ENCODE measurements at regions not wholly inside any gene's neighbourhood (a gene's known extent, or its start where the extent isn't known, plus 50 kb on each side); places are given as distances from the start of the nearest gene placed in this dataset.

GRCh38 chr10:130636313-130636930 lies 500.2 kb downstream of the GLRX3 start:
- no peaks in the 10 kb centered on the region for H3K79me2 ChIP-seq (ENCODE audit: low read length)
- H3K27ac ChIP-seq (ENCODE audit: low read length): no peak overlapping the region
- no peak overlapping the region for H3K9ac ChIP-seq (ENCODE audit: low read length)
- DNase-seq (no peak), ATAC-seq (no peak)
- no peak overlapping the region for H2AFZ ChIP-seq (ENCODE audit: low read length)
- no peak overlapping the region for H3K4me2 ChIP-seq (ENCODE audit: low read length)
- BruUV-seq (replicated peaks): no TSS peak
- H3K9me2 ChIP-seq (replicated peaks; ENCODE audit: low read length): no peaks in the 10 kb centered on the region
- no peaks in the 10 kb centered on the region for H3K27me3 ChIP-seq (ENCODE audit: low read length)
- H3F3A ChIP-seq (ENCODE audit: low read length, unreplicated experiment): no peaks in the 10 kb centered on the region
- H3K4me3 ChIP-seq (ENCODE audit: low read length): no peak overlapping the region
- no peaks in the 10 kb centered on the region for H4K20me1 ChIP-seq (ENCODE audit: low read length)
- H3K36me3 ChIP-seq (ENCODE audit: low read depth, low read length): no peaks in the 10 kb centered on the region
- ChIA-PET POLR2A (ENCODE audit: unreplicated experiment) (no interaction called here), CTCF (no interaction called here)
- no peaks in the 10 kb centered on the region for H3K4me1 ChIP-seq (ENCODE audit: insufficient read depth, low read length)
- H3K9me3 ChIP-seq (ENCODE audit: low read length): no peaks in the 10 kb centered on the region
- intact Hi-C loops (cut with micrococcal nuclease): no loop called here
- TF ChIP-seq EZH2 (IDR thresholded peaks at IDR 0.05; ENCODE audit: low read length, unreplicated experiment): no peak
- TF ChIP-seq, protein P1, sequence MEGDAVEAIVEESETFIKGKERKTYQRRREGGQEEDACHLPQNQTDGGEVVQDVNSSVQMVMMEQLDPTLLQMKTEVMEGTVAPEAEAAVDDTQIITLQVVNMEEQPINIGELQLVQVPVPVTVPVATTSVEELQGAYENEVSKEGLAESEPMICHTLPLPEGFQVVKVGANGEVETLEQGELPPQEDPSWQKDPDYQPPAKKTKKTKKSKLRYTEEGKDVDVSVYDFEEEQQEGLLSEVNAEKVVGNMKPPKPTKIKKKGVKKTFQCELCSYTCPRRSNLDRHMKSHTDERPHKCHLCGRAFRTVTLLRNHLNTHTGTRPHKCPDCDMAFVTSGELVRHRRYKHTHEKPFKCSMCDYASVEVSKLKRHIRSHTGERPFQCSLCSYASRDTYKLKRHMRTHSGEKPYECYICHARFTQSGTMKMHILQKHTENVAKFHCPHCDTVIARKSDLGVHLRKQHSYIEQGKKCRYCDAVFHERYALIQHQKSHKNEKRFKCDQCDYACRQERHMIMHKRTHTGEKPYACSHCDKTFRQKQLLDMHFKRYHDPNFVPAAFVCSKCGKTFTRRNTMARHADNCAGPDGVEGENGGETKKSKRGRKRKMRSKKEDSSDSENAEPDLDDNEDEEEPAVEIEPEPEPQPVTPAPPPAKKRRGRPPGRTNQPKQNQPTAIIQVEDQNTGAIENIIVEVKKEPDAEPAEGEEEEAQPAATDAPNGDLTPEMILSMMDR (conservative IDR thresholded peaks at IDR 0.05; ENCODE audit: low read depth, low read length): no peak
- no peak for TF ChIP-seq EZH2phosphoT487 (IDR thresholded peaks at IDR 0.05; ENCODE audit: borderline replicate concordance, low read length)

DNA sequence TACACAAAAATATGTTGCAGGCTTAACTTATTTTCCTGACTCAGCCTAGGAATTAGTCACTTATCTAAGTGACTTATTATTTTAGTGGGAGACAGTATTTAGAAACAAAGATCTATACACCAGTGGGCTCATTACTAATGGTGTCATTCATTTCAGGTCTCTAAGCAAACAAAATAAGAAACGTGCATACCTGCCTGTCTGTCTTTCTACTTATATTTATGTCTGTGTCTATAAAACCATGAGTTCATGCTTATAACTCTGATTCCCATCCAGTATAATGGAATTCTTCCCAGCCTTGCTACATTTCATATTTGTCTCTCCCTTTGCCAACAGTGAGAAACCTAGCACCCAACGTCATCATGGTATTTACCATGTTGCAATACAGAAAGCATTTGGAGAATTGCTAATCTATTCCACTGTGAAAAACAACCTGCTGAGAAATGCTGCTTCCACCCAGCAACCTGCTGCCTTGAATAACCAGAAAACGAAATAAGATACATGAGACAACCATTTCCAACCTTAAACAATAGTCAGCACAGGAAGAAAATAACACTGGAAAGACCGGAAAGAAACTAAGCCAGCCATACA lies 501.0 kb downstream of the GLRX3 start:
- Histone ChIP-seq H3K27ac (ENCODE audit: low read length) (no peak overlapping the region), H3K4me2 (ENCODE audit: low read length) (no peak overlapping the region), H4K20me1 (ENCODE audit: low read length) (no peaks in the 10 kb centered on the region), H3K79me2 (ENCODE audit: low read length) (no peaks in the 10 kb centered on the region), H3K9me2 (replicated peaks; ENCODE audit: low read length) (no peaks in the 10 kb centered on the region), H3K27me3 (ENCODE audit: low read length) (no peaks in the 10 kb centered on the region), H3K4me3 (ENCODE audit: low read length) (no peak overlapping the region), H3F3A (ENCODE audit: low read length, unreplicated experiment) (no peaks in the 10 kb centered on the region), H3K9me3 (ENCODE audit: low read length) (no peaks in the 10 kb centered on the region), H3K4me1 (ENCODE audit: insufficient read depth, low read length) (no peaks in the 10 kb centered on the region), H2AFZ (ENCODE audit: low read length) (no peak overlapping the region), H3K9ac (ENCODE audit: low read length) (no peak overlapping the region), H3K36me3 (ENCODE audit: low read depth, low read length) (no peaks in the 10 kb centered on the region)
- no peak for ATAC-seq
- intact Hi-C loops (cut with micrococcal nuclease): no loop called here
- BruUV-seq (replicated peaks): no TSS peak
- TF ChIP-seq EZH2phosphoT487 (IDR thresholded peaks at IDR 0.05; ENCODE audit: borderline replicate concordance, low read length) (no peak), EZH2 (IDR thresholded peaks at IDR 0.05; ENCODE audit: low read length, unreplicated experiment) (no peak)
- TF ChIP-seq, protein P1 (conservative IDR thresholded peaks at IDR 0.05; ENCODE audit: low read depth, low read length): no peak
- CTCF ChIA-PET: no interaction called here
- POLR2A ChIA-PET (ENCODE audit: unreplicated experiment): no interaction called here
- no peak for DNase-seq

GRCh38 chr10:130638991-130639390 lies 502.8 kb downstream of the GLRX3 start:
- no peak overlapping the region for H3K27ac ChIP-seq (ENCODE audit: low read length)

More at GRCh38 chr10:130638991-130639390, 502.8 kb downstream of the GLRX3 start:
- BruUV-seq (replicated peaks): no TSS peak
- no peak for DNase-seq
- Histone ChIP-seq H2AFZ (ENCODE audit: low read length) (no peak overlapping the region), H3K4me2 (ENCODE audit: low read length) (no peak overlapping the region), H3K4me1 (ENCODE audit: insufficient read depth, low read length) (no peaks in the 10 kb centered on the region), H3K4me3 (ENCODE audit: low read length) (no peak overlapping the region), H3K9me2 (replicated peaks; ENCODE audit: low read length) (no peaks in the 10 kb centered on the region), H3K9ac (ENCODE audit: low read length) (no peak overlapping the region), H3K36me3 (ENCODE audit: low read depth, low read length) (no peaks in the 10 kb centered on the region), H3F3A (ENCODE audit: low read length, unreplicated experiment) (no peaks in the 10 kb centered on the region), H3K79me2 (ENCODE audit: low read length) (no peaks in the 10 kb centered on the region), H3K9me3 (ENCODE audit: low read length) (no peaks in the 10 kb centered on the region), H3K27me3 (ENCODE audit: low read length) (no peaks in the 10 kb centered on the region), H4K20me1 (ENCODE audit: low read length) (no peaks in the 10 kb centered on the region)
- intact Hi-C loops (cut with micrococcal nuclease): no loop called here
- TF ChIP-seq, protein P1 (conservative IDR thresholded peaks at IDR 0.05; ENCODE audit: low read depth, low read length): no peak
- no peak for TF ChIP-seq EZH2 (IDR thresholded peaks at IDR 0.05; ENCODE audit: low read length, unreplicated experiment)
- no peak for TF ChIP-seq EZH2phosphoT487 (IDR thresholded peaks at IDR 0.05; ENCODE audit: borderline replicate concordance, low read length)
- ATAC-seq: no peak
- CTCF ChIA-PET: no interaction called here
- POLR2A ChIA-PET (ENCODE audit: unreplicated experiment): no interaction called here
